ENCODE measurements at regions not wholly inside any gene's neighbourhood (a gene's known extent, or its start where the extent isn't known, plus 50 kb on each side); places are given as distances from the start of the nearest gene placed in this dataset.

GRCh38 chr7:84824057-84824651 is 362.7 kb downstream of the SEMA3D start:
- WGBS: 76% methylated on average over 3 of the region's 3 CpGs
- TF ChIP-seq POLR2AphosphoS5 (IDR thresholded peaks at IDR 0.05) (no peak), EP300 (IDR thresholded peaks at IDR 0.05) (no peak), POLR2A (IDR thresholded peaks at IDR 0.05) (no peak)
- TF ChIP-seq, protein P1, sequence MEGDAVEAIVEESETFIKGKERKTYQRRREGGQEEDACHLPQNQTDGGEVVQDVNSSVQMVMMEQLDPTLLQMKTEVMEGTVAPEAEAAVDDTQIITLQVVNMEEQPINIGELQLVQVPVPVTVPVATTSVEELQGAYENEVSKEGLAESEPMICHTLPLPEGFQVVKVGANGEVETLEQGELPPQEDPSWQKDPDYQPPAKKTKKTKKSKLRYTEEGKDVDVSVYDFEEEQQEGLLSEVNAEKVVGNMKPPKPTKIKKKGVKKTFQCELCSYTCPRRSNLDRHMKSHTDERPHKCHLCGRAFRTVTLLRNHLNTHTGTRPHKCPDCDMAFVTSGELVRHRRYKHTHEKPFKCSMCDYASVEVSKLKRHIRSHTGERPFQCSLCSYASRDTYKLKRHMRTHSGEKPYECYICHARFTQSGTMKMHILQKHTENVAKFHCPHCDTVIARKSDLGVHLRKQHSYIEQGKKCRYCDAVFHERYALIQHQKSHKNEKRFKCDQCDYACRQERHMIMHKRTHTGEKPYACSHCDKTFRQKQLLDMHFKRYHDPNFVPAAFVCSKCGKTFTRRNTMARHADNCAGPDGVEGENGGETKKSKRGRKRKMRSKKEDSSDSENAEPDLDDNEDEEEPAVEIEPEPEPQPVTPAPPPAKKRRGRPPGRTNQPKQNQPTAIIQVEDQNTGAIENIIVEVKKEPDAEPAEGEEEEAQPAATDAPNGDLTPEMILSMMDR (IDR thresholded peaks at IDR 0.05): no peak
- Histone ChIP-seq H3K4me3 (no peak overlapping the region), H3K36me3 (no peaks in the 10 kb centered on the region), H3K4me1 (no peaks in the 10 kb centered on the region), H3K27me3 (no peaks in the 10 kb centered on the region), H3K27ac (no peak overlapping the region), H3K9me3 (no peaks in the 10 kb centered on the region)
- no peak for DNase-seq (ENCODE audit: low spot score in 2 of 2)

GRCh38 chr7:84823530-84823929 is 363.3 kb downstream of the SEMA3D start:
- DNase-seq (ENCODE audit: low spot score in 2 of 2): no peak
- Histone ChIP-seq H3K4me1 (no peaks in the 10 kb centered on the region), H3K9me3 (no peaks in the 10 kb centered on the region), H3K36me3 (no peaks in the 10 kb centered on the region), H3K27ac (no peak overlapping the region), H3K27me3 (no peaks in the 10 kb centered on the region), H3K4me3 (no peak overlapping the region)
- 74% methylated on average over 2 of the region's 2 CpGs for WGBS
- TF ChIP-seq POLR2A (IDR thresholded peaks at IDR 0.05) (no peak), POLR2AphosphoS5 (IDR thresholded peaks at IDR 0.05) (no peak), EP300 (IDR thresholded peaks at IDR 0.05) (no peak)
- TF ChIP-seq, protein P1 (IDR thresholded peaks at IDR 0.05): no peak

DNA sequence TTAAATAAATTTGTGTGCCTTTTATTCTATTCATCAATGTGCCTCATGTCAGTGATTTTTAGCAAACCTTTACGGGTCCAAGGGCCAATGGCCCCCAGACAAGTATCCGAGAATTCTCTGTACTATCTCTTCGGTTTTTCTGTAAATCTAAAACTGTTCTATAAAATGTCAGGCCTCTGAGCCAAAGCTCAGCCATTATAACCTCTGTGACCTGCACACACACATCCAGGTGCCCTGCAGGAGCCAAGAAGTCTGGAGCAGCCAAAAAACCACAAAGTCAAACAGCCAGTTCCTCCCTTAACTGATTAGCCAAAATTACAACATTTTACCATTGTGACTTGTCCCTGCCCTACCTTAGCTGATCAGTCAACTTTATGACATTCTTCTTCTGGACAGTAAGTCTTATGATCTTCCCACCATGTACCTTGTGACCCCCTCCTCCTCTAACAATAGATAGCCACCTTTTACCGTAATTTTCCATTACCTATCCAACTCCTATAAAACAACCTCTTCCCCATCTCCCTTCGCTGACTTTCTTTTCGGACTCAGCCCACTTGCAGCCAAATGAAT is 363.8 kb downstream of the SEMA3D start:
- WGBS: 92% methylated on average over 6 of the region's 6 CpGs
- H3K27me3 ChIP-seq: no peaks in the 10 kb centered on the region
- H3K9me3 ChIP-seq: no peaks in the 10 kb centered on the region
- no peaks in the 10 kb centered on the region for H3K36me3 ChIP-seq
- H3K4me3 ChIP-seq: no peak overlapping the region
- H3K4me1 ChIP-seq: no peaks in the 10 kb centered on the region
- no peak for DNase-seq (ENCODE audit: low spot score in 2 of 2)
- TF ChIP-seq POLR2AphosphoS5 (IDR thresholded peaks at IDR 0.05): no peak
- TF ChIP-seq EP300 (IDR thresholded peaks at IDR 0.05): no peak
- TF ChIP-seq, protein P1 (IDR thresholded peaks at IDR 0.05): no peak
- no peak for TF ChIP-seq POLR2A (IDR thresholded peaks at IDR 0.05)
- no peak overlapping the region for H3K27ac ChIP-seq

- H3K4me3 ChIP-seq: no peak overlapping the region
- no peaks in the 10 kb centered on the region for H3K9me3 ChIP-seq
- WGBS: 89% methylated on average over 3 of the region's 3 CpGs
- TF ChIP-seq POLR2A (IDR thresholded peaks at IDR 0.05): no peak
- TF ChIP-seq, protein P1 (IDR thresholded peaks at IDR 0.05): no peak
- no peak for TF ChIP-seq EP300 (IDR thresholded peaks at IDR 0.05)
- TF ChIP-seq POLR2AphosphoS5 (IDR thresholded peaks at IDR 0.05): no peak
- H3K4me1 ChIP-seq: no peaks in the 10 kb centered on the region
- H3K27ac ChIP-seq: no peak overlapping the region
- no peaks in the 10 kb centered on the region for H3K27me3 ChIP-seq
- no peaks in the 10 kb centered on the region for H3K36me3 ChIP-seq
- no peak for DNase-seq (ENCODE audit: low spot score in 2 of 2)
Measured at GRCh38 chr7:84821671-84822534, 365.0 kb downstream of the SEMA3D start.

GRCh38 chr7:84820481-84820880 is 366.4 kb downstream of the SEMA3D start:
- H3K4me1 ChIP-seq: no peaks in the 10 kb centered on the region
- no peaks in the 10 kb centered on the region for H3K9me3 ChIP-seq
- H3K36me3 ChIP-seq: no peaks in the 10 kb centered on the region
- H3K4me3 ChIP-seq: no peak overlapping the region
- TF ChIP-seq POLR2A (IDR thresholded peaks at IDR 0.05): no peak
- TF ChIP-seq EP300 (IDR thresholded peaks at IDR 0.05): no peak
- TF ChIP-seq, protein P1 (IDR thresholded peaks at IDR 0.05): no peak
- no peak for TF ChIP-seq POLR2AphosphoS5 (IDR thresholded peaks at IDR 0.05)
- no peak overlapping the region for H3K27ac ChIP-seq
- no peaks in the 10 kb centered on the region for H3K27me3 ChIP-seq
- no peak for DNase-seq (ENCODE audit: low spot score in 2 of 2)
- 40% methylated on average over 2 of the region's 2 CpGs for WGBS
